GM12878 (cell line): ENCODE measurements at regions not wholly inside any gene's neighbourhood (a gene's known extent, or its start where the extent isn't known, plus 50 kb on each side); places are given as distances from the start of the nearest gene placed in this dataset.

Experiments used
- ATAC-seq: fragments of 200-7000 bp; cut with Tn5 transposase; 3 replicates; pipeline ENCODE4 v1.9.1; 2020; ENCODE audit warnings: mild to moderate bottlenecking, moderate library complexity
- BruUV-seq: library from RNA; stranded (reverse); fragments of 400-500 nt; replicated peaks from 2 replicates; lab custom pipeline; 2021; lab: Mats Ljungman, UMichigan
- CTCF ChIA-PET: fragments of 300-600 bp; sonication (Branson Sonifier 250); formaldehyde crosslinking; extraction: SDS; loops from one replicate; lab custom pipeline; 2021; ENCODE audit warnings: inconsistent platforms; lab: Yijun Ruan, JAX
- POLR2A ChIA-PET: fragments of 350-600 bp; formaldehyde crosslinking; extraction: SDS; loops from one replicate; lab custom pipeline; 2021; ENCODE audit warnings: inconsistent platforms; lab: Charles Lee
- RAD21 ChIA-PET: fragments of 300-600 bp; sonication (Branson Sonifier 250); formaldehyde crosslinking; loops from one replicate; lab custom pipeline; 2023; ENCODE audit warnings: antibody characterized with exemption; ENCODE audit not compliant: unreplicated experiment; lab: Charles Lee
- SMC1A ChIA-PET: fragments of 300-600 bp; sonication (Branson Sonifier 250); formaldehyde crosslinking; loops from one replicate; lab custom pipeline; 2023; ENCODE audit not compliant: unreplicated experiment, uncharacterized antibody; lab: Charles Lee
- DNase-seq: peaks from one replicate; pipeline ENCODE4 v3.0.0-alpha.2; 2011; ENCODE audit warnings: low read depth, low spot score
- FAIRE-seq: peaks from 3 replicates; lab custom pipeline; 2011; peaks lifted over from hg19 to GRCh38; lab: Jason Lieb, UNC
- H2AFZ ChIP-seq: 2 replicates; pipeline ENCODE4 v1.6.0; 2011; ENCODE audit warnings: low read depth, low read length, control low read depth; ENCODE audit not compliant: control insufficient read depth
- H3K27ac ChIP-seq: 2 replicates; pipeline ENCODE4 v1.5.1; 2011; ENCODE audit warnings: control low read depth; ENCODE audit not compliant: control insufficient read depth, insufficient read depth
- H3K27me3 ChIP-seq, 2 experiments: replicated peaks in 1 of 2; 2 replicates each; pipeline versions ENCODE4 v1.6.0 to v1.6.1; 2011; ENCODE audit warnings: low read length in 1 of 2; ENCODE audit not compliant: control insufficient read depth in 2 of 2, insufficient read depth in 2 of 2
- H3K36me3 ChIP-seq, 2 experiments: 2 replicates each; pipeline ENCODE4 v1.5.1; 2011; ENCODE audit warnings: low read length in 1 of 2; ENCODE audit not compliant: control insufficient read depth in 2 of 2, insufficient read depth in 2 of 2
- H3K4me1 ChIP-seq: 2 replicates; pipeline ENCODE4 v1.6.1; 2011; ENCODE audit warnings: mild to moderate bottlenecking, low read length, moderate library complexity, mixed read lengths; ENCODE audit not compliant: control insufficient read depth, insufficient read depth
- H3K4me2 ChIP-seq: 2 replicates; pipeline ENCODE4 v1.6.0; 2011; ENCODE audit warnings: control low read depth; ENCODE audit not compliant: control insufficient read depth, insufficient read depth
- H3K4me3 ChIP-seq: fragments of 200-600 bp; sonication (generic); 2 replicates; pipeline ENCODE4 v1.5.1; 2016
- H3K79me2 ChIP-seq: 2 replicates; pipeline ENCODE4 v1.6.0; 2011; ENCODE audit warnings: low read length; ENCODE audit not compliant: control insufficient read depth, insufficient read depth
- H3K9ac ChIP-seq: 2 replicates; pipeline ENCODE4 v1.8.0; 2011; ENCODE audit warnings: low read length, control low read depth, mixed read lengths; ENCODE audit not compliant: control insufficient read depth, insufficient read depth
- H3K9me3 ChIP-seq: replicated peaks from 3 replicates; pipeline ENCODE4 v1.5.1; 2011; ENCODE audit warnings: mild to moderate bottlenecking, low read length; ENCODE audit not compliant: control insufficient read depth, insufficient read depth
- H4K20me1 ChIP-seq: 2 replicates; pipeline ENCODE4 v1.6.0; 2011; ENCODE audit not compliant: control insufficient read depth, insufficient read depth
- BCL3 ChIP-seq: IDR thresholded peaks from 2 replicates; pipeline ENCODE4 v1.6.1; 2011; ENCODE audit warnings: borderline replicate concordance, low read depth, mild to moderate bottlenecking, moderate library complexity, low read length; ENCODE audit not compliant: insufficient read depth, poor library complexity, severe bottlenecking
- CHD4 ChIP-seq: fragments of 200-600 bp; sonication (generic); IDR thresholded peaks from 2 replicates; pipeline ENCODE4 v1.6.1; 2016; ENCODE audit warnings: mild to moderate bottlenecking
- ESRRA ChIP-seq: IDR thresholded peaks from 2 replicates; pipeline ENCODE4 v1.6.1; 2012; ENCODE audit warnings: mild to moderate bottlenecking, low read length, improper control_type of control experiment
- FOXM1 ChIP-seq: IDR thresholded peaks from 2 replicates; pipeline ENCODE4 v1.6.1; 2012; ENCODE audit warnings: low read depth, mild to moderate bottlenecking, inconsistent platforms, low read length, moderate library complexity
- PAX8 ChIP-seq: fragments of 450-650 bp; IDR thresholded peaks from 2 replicates; pipeline ENCODE4 v1.6.1; 2017; ENCODE audit warnings: mild to moderate bottlenecking, moderate library complexity
- PML ChIP-seq: IDR thresholded peaks from 2 replicates; pipeline ENCODE4 v1.6.1; 2012; ENCODE audit warnings: low read length, inconsistent platforms
- ZNF592 ChIP-seq: fragments of 450-650 bp; IDR thresholded peaks from 2 replicates; pipeline ENCODE4 v1.6.1; 2017; ENCODE audit warnings: mild to moderate bottlenecking, moderate library complexity
- WGBS: methylation state at CpG from one replicate; pipeline ENCODE4 v1.1.6; 2016; ENCODE audit warnings: low lambda C conversion rate; ENCODE audit not compliant: insufficient replicate concordance, insufficient coverage; ENCODE audit errors: missing lambda C conversion rate; 5-methylcytosine and 5-hydroxymethylcytosine counted together
- in situ Hi-C: fragments of 300-500 bp; cut with MboI; formaldehyde crosslinking; loops from 9 replicates; pipeline ENCODE4 v1.14.3; 2018; ENCODE audit warnings: mixed read lengths
- intact Hi-C: fragments of 100-400 bp; cut with micrococcal nuclease; formaldehyde crosslinking; loops from one replicate; pipeline ENCODE4 v1.14.2; 2022; ENCODE audit not compliant: unreplicated experiment

GRCh38 chr10:106435081-106435480 is 729.4 kb downstream of the SORCS1 start:
- Histone ChIP-seq H2AFZ (no peak overlapping the region), H3K27ac (no peak overlapping the region), H3K4me3 (no peak overlapping the region), H3K9ac (no peak overlapping the region), H3K4me2 (no peak overlapping the region), H3K36me3 (no peaks in the 10 kb centered on the region), H3K4me1 (no peaks in the 10 kb centered on the region), H3K27me3 (no peaks in the 10 kb centered on the region), H3K79me2 (no peaks in the 10 kb centered on the region), H4K20me1 (no peaks in the 10 kb centered on the region), H3K9me3 (no peaks in the 10 kb centered on the region)
- intact Hi-C loops: no loop called here
- in situ Hi-C loops: no loop called here
- ChIA-PET SMC1A (no interaction called here), POLR2A (no interaction called here), CTCF (interaction anchor here (0.5 kb wide), 1 partner anchor 649 kb away, joined by 3 read pairs; no protein-coding TSS in a partner anchor), RAD21 (no interaction called here)
- WGBS: 0% methylated on average over 1 of the region's 1 CpG
- ATAC-seq (no peak), FAIRE-seq (no peak), DNase-seq (no peak)
- no TSS peak for BruUV-seq
- TF ChIP-seq ESRRA: no peak
- no peak for TF ChIP-seq PAX8
- TF ChIP-seq ZNF592: no peak

- ChIA-PET CTCF (no interaction called here), SMC1A (no interaction called here), POLR2A (no interaction called here), RAD21 (no interaction called here)
- FAIRE-seq: no peak
- H3K9me3 ChIP-seq: no peaks in the 10 kb centered on the region
- ATAC-seq: no peak
- in situ Hi-C loops: no loop called here
- no peaks in the 10 kb centered on the region for H3K4me1 ChIP-seq
- H3K4me2 ChIP-seq: no peak overlapping the region
- H3K9ac ChIP-seq: no peak overlapping the region
- no peak for DNase-seq
- intact Hi-C loops: no loop called here
- H3K27ac ChIP-seq: no peak overlapping the region
- H4K20me1 ChIP-seq: no peaks in the 10 kb centered on the region
- no TSS peak for BruUV-seq
- no peak overlapping the region for H2AFZ ChIP-seq
- H3K27me3 ChIP-seq: no peaks in the 10 kb centered on the region
- H3K36me3 ChIP-seq: no peaks in the 10 kb centered on the region
- no peak overlapping the region for H3K4me3 ChIP-seq
- no peaks in the 10 kb centered on the region for H3K79me2 ChIP-seq
- 0% methylated on average over 1 of the region's 1 CpG for WGBS
- TF ChIP-seq FOXM1 (no peak), PML (no peak), BCL3 (no peak), CHD4 (no peak)
Observed at GRCh38 chr10:106424981-106425380, 739.5 kb downstream of the SORCS1 start.
